OCI-LY1 (cell line): ENCODE measurements at regions not wholly inside any gene's neighbourhood (a gene's known extent, or its start where the extent isn't known, plus 50 kb on each side); places are given as distances from the start of the nearest gene placed in this dataset.

Source experiments
- CTCF ChIP-seq: fragments of 200-600 bp; sonication (generic), shearing (Covaris generic); IDR thresholded peaks from 2 replicates; pipeline ENCODE4 v1.5.1; 2017; ENCODE audit warnings: mild to moderate bottlenecking, antibody characterized with exemption, low read length, moderate library complexity, mixed read lengths
- EZH2 ChIP-seq: fragments of 200-600 bp; sonication (generic), shearing (Covaris generic); IDR thresholded peaks from 2 replicates; pipeline ENCODE4 v1.8.0; 2017; ENCODE audit warnings: borderline replicate concordance, mixed run types, mild to moderate bottlenecking, antibody characterized with exemption, low read length, moderate library complexity, mixed read lengths

DNA sequence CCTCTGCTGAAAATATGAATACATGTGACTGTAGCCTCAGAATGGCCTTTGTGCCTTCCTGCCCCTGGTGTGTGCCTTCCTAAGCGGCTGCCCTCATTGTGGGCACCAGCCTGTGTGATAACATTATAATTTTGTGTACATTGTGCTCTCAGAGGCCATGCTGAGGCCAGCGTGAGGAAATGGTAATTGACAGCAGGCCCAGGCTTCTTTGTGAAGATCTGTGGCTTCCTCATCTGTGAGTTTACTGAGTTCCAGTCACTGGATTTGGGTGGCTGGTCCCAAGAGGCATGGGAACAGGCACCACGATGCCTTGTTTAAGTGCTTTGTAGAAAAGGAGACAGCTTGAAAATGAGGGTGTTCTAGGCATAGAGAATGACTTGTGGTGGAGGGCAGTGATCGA, 389.3 kb downstream of the OMA1 start:
- TF ChIP-seq CTCF (no peak), EZH2 (no peak)
